ENCODE measurements at regions not wholly inside any gene's neighbourhood (a gene's known extent, or its start where the extent isn't known, plus 50 kb on each side); places are given as distances from the start of the nearest gene placed in this dataset.
A peak's percentile ranks its signal among the peaks of the same experiment; 100 is the strongest.

DNA sequence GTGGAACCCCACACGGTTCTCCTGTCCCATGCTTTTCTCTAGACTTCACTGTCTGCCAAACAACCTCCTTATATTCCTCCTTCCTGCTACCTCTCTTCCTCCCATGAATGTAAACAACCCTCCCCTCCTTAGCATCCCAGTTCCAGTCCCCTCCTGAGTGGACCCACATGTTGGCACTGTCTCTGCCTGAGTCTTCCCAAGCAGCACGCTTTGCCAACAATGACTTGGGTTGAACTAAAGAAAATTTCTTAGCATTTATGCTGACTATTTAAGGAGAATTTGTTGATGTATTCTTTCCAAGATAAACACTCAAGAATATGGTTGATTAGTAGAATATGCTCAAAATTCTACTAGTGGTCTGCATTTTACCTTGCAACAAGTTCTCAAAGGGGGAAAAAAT lies 338.0 kb downstream of the TNS1 start:
- intact Hi-C loops (cut with DNase I): no loop called here
- ATAC-seq: no peak
- Histone ChIP-seq H3K4me1 (peaks cover 0 to 33% (median 19%) of the 10 kb centered on the region in 9 donors), H3K36me3 (no peaks in the 10 kb centered on the region), H3K27me3 (no peaks in the 10 kb centered on the region), H3K9me3 (no peaks in the 10 kb centered on the region), H3K27ac (no peak overlapping the region), H3K4me3 (no peak overlapping the region)
- WGBS, 2 donors: 64 to 68% methylated on average over 2 of the region's 2 CpGs
- no peak for DNase-seq
- TF ChIP-seq, protein P1, sequence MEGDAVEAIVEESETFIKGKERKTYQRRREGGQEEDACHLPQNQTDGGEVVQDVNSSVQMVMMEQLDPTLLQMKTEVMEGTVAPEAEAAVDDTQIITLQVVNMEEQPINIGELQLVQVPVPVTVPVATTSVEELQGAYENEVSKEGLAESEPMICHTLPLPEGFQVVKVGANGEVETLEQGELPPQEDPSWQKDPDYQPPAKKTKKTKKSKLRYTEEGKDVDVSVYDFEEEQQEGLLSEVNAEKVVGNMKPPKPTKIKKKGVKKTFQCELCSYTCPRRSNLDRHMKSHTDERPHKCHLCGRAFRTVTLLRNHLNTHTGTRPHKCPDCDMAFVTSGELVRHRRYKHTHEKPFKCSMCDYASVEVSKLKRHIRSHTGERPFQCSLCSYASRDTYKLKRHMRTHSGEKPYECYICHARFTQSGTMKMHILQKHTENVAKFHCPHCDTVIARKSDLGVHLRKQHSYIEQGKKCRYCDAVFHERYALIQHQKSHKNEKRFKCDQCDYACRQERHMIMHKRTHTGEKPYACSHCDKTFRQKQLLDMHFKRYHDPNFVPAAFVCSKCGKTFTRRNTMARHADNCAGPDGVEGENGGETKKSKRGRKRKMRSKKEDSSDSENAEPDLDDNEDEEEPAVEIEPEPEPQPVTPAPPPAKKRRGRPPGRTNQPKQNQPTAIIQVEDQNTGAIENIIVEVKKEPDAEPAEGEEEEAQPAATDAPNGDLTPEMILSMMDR (IDR thresholded peaks at IDR 0.05): no peak

DNA sequence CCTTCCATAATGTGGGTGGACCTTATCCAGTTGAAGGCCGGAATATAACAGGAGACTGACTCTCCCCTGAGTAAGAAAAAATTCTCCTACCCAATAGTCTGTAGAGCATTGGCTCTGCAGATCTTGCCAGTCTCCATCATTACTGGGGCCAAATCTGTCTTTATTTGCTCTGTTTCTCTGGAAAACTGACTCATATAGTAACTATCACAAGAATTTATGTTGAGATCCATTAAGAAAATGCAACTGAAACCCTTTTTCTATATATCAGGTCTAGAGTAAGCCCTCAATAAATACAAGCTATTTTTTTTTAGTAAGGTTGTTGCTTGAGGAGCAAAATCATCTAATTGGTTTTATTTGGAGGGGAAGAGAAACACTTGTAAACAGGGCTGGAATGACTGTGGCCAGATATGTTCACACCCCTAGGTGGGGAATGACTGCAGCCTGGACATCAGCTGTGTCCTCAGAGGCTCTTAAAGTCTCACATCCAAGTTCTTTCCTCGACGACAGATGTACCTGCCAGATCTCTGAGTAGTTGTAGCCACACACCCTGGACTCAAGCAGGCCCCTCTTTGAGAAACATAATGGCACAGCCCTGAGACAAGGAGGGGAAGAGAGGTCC lies 339.7 kb downstream of the TNS1 start:
- DNase-seq: no peak
- intact Hi-C loops (cut with DNase I): no loop called here
- H3K36me3 ChIP-seq: no peaks in the 10 kb centered on the region
- H3K27ac ChIP-seq: no peak overlapping the region
- H3K27me3 ChIP-seq: no peaks in the 10 kb centered on the region
- peaks cover 0 to 31% (median 19%) of the 10 kb centered on the region in 9 donors for H3K4me1 ChIP-seq
- H3K9me3 ChIP-seq: no peaks in the 10 kb centered on the region
- TF ChIP-seq, protein P1 (IDR thresholded peaks at IDR 0.05): no peak
- ATAC-seq: no peak
- 73 to 79% methylated on average over 3 of the region's 3 CpGs for WGBS, 2 donors
- no peak overlapping the region for H3K4me3 ChIP-seq

DNA sequence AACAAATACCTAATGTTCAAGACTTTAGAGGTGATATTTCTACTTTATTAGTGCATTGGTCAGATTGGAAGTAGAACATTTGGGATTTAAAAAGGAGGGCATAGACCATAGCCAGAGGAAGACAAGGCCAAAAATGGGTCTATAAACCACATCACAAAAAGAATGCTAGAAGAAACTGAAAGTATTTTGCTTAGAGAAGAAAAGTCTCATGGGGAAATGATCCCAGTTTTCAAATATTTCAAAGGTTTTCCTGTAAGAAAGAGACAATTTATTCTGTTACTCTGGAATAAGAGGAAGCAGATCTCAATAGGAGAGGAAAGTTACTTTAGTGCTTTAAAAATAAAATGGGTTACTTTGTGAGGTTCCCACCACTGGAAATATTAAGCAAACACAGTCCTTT lies 341.4 kb downstream of the TNS1 start:
- peaks cover 0 to 19% (median 10%) of the 10 kb centered on the region in 9 donors for H3K4me1 ChIP-seq
- ATAC-seq (no peak), DNase-seq (no peak)
- no peaks in the 10 kb centered on the region for H3K27me3 ChIP-seq
- H3K9me3 ChIP-seq: no peaks in the 10 kb centered on the region
- no peak overlapping the region for H3K4me3 ChIP-seq
- no peaks in the 10 kb centered on the region for H3K36me3 ChIP-seq
- H3K27ac ChIP-seq: peak overlapping the region in 5 of 10 donors; percentile 20 to 66 (median 42)
- TF ChIP-seq, protein P1 (IDR thresholded peaks at IDR 0.05): no peak
- intact Hi-C loops (cut with DNase I): no loop called here

DNA sequence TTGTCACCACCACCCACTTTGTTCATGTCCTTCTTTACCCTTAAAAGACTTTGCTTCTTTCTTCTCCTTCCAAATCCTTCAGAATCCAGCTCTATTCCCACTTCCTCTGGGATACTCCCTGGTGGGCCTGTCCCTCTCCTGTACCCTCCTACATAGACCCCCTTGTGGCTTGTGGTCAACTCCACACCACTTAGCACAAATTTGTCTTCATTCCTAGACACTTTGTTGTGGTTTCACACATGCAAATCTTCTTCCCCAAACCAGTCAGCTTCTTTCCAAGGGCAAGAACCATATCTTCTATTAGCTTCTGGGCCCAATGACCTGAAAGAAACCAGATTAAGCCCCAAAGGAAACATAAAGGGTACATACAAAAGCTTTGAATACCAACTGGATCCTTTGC lies 342.4 kb downstream of the TNS1 start:
- Histone ChIP-seq H3K36me3 (no peaks in the 10 kb centered on the region), H3K27me3 (no peaks in the 10 kb centered on the region), H3K4me3 (no peak overlapping the region), H3K9me3 (no peaks in the 10 kb centered on the region), H3K27ac (no peak overlapping the region), H3K4me1 (peaks cover 0 to 19% (median 10%) of the 10 kb centered on the region in 9 donors)
- intact Hi-C loops (cut with DNase I): no loop called here
- TF ChIP-seq, protein P1 (IDR thresholded peaks at IDR 0.05): no peak
- DNase-seq: no peak
- peak in 2 of 8 donors; percentile 14 to 26 for ATAC-seq
